Fibroblast of skin of scalp (primary cell): ENCODE measurements at regions not wholly inside any gene's neighbourhood (a gene's known extent, or its start where the extent isn't known, plus 50 kb on each side); places are given as distances from the start of the nearest gene placed in this dataset.

ENCODE experiments used
- DNase-seq: peaks from one replicate; pipeline ENCODE4 v3.0.0-alpha.2; 2013

- peak; percentile 16 for DNase-seq
Measured at GRCh38 chr12:107449891-107450290, 235.7 kb upstream of the PWP1 start.

GRCh38 chr12:107450541-107450940 lies 235.1 kb upstream of the PWP1 start:
- no peak for DNase-seq

- no peak for DNase-seq
Measured at GRCh38 chr12:107451246-107451645, 234.4 kb upstream of the PWP1 start.

GRCh38 chr12:107454109-107454830 lies 231.3 kb upstream of the PWP1 start:
- no peak for DNase-seq

GRCh38 chr12:107457362-107457935 lies 228.2 kb upstream of the PWP1 start:
- DNase-seq = no peak

GRCh38 chr12:107458163-107458562 lies 227.4 kb upstream of the PWP1 start:
- DNase-seq = no peak

GRCh38 chr12:107458990-107459389 lies 226.6 kb upstream of the PWP1 start:
- DNase-seq = no peak

- no peak for DNase-seq
Measured at GRCh38 chr12:107459641-107460040, 226.0 kb upstream of the PWP1 start.

GRCh38 chr12:107461222-107461975 lies 224.2 kb upstream of the PWP1 start:
- DNase-seq = peak; percentile 82

- no peak for DNase-seq
Measured at GRCh38 chr12:107462428-107463332, 222.9 kb upstream of the PWP1 start.

GRCh38 chr12:107464644-107465043 lies 221.0 kb upstream of the PWP1 start:
- no peak for DNase-seq

GRCh38 chr12:107465625-107466024 lies 220.0 kb upstream of the PWP1 start:
- DNase-seq = no peak

GRCh38 chr12:107467716-107468115 lies 217.9 kb upstream of the PWP1 start:
- DNase-seq = no peak

GRCh38 chr12:107468182-107468581 lies 217.4 kb upstream of the PWP1 start:
- no peak for DNase-seq

- no peak for DNase-seq
Measured at GRCh38 chr12:107469011-107469410, 216.6 kb upstream of the PWP1 start.

GRCh38 chr12:107470645-107471044 lies 215.0 kb upstream of the PWP1 start:
- DNase-seq = no peak

GRCh38 chr12:107472308-107472707 lies 213.3 kb upstream of the PWP1 start:
- DNase-seq = no peak

- no peak for DNase-seq
Measured at GRCh38 chr12:107474099-107474498, 211.5 kb upstream of the PWP1 start.

GRCh38 chr12:107474639-107475539 lies 210.7 kb upstream of the PWP1 start:
- DNase-seq = no peak

GRCh38 chr12:107475900-107476299 lies 209.7 kb upstream of the PWP1 start:
- DNase-seq = no peak

GRCh38 chr12:107477018-107477417 lies 208.6 kb upstream of the PWP1 start:
- DNase-seq = no peak
